ENCODE measurements at regions not wholly inside any gene's neighbourhood (a gene's known extent, or its start where the extent isn't known, plus 50 kb on each side); places are given as distances from the start of the nearest gene placed in this dataset.

DNA sequence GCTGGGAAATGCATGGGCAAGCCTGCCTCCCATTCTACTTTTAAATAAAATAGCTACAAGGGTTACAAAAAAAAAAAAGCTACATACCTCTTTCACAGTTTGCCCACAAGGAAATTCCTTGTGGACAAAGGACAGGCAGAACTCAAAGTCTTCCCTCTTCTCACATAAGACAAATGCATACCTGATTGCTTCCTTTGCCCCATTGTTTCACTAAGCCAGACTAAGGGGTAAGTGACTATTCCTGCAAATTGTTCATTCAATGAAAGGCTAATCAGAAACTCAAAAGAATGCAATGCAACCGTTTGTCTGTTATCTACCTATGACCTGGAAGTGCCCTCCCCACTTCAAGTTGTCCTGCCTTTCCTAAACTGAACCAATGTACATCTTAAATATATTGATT lies 780.6 kb downstream of the FAM133A start:
- H2AFZ ChIP-seq (ENCODE audit: insufficient read depth, low read depth, low read length, poor library complexity, severe bottlenecking), result no peak overlapping the region
- no peaks in the 10 kb centered on the region for H4K20me1 ChIP-seq (ENCODE audit: insufficient read depth, low read length)
- no peak overlapping the region for H3K27ac ChIP-seq (ENCODE audit: low read depth in 1 of 2, low read length in 2 of 2)
- TF ChIP-seq CTCF (IDR thresholded peaks at IDR 0.05), result no peak
- H3K9me3 ChIP-seq (replicated peaks in 1 of 2; ENCODE audit: control insufficient read depth in 1 of 2, insufficient read depth in 1 of 2, low read length in 2 of 2), result no peaks in the 10 kb centered on the region
- H3K27me3 ChIP-seq (ENCODE audit: control insufficient read depth in 2 of 2, insufficient read depth in 2 of 2, low read length in 2 of 2), result no peaks in the 10 kb centered on the region
- H3K79me2 ChIP-seq (ENCODE audit: insufficient read depth, low read length), result no peaks in the 10 kb centered on the region
- no peak overlapping the region for H3K27ac Mint-ChIP-seq
- WGBS (ENCODE audit: insufficient coverage), result no CpG with 5 or more reads among the region's 1 CpG
- no peaks in the 10 kb centered on the region for H3K4me1 ChIP-seq (ENCODE audit: control insufficient read depth in 1 of 2, insufficient read depth in 2 of 2, low read length in 2 of 2)
- intact Hi-C loops (cut with micrococcal nuclease), result no loop called here
- H3K9me3 Mint-ChIP-seq, result no peaks in the 10 kb centered on the region
- no peaks in the 10 kb centered on the region for H3K36me3 ChIP-seq (replicated peaks in 1 of 2; ENCODE audit: control insufficient read depth in 1 of 2, insufficient read depth in 2 of 2, low read length in 2 of 2)
- DNase-seq, result no peak
- no peak overlapping the region for H3K9ac ChIP-seq (ENCODE audit: insufficient read depth, low read length, poor library complexity, severe bottlenecking)
- H3K4me1 Mint-ChIP-seq, result no peaks in the 10 kb centered on the region
- no peaks in the 10 kb centered on the region for H3K27me3 Mint-ChIP-seq (ENCODE audit: low read depth in 3 of 3)
- no peak overlapping the region for H3K4me3 ChIP-seq (replicated peaks in 1 of 3; ENCODE audit: low read depth in 2 of 3, low read length in 3 of 3)
- H3K4me3 Mint-ChIP-seq, result no peak overlapping the region
- H3K36me3 Mint-ChIP-seq, result no peaks in the 10 kb centered on the region
- no peak overlapping the region for H3K4me2 ChIP-seq (replicated peaks; ENCODE audit: extremely low read depth, low read length, poor library complexity, severe bottlenecking)

DNA sequence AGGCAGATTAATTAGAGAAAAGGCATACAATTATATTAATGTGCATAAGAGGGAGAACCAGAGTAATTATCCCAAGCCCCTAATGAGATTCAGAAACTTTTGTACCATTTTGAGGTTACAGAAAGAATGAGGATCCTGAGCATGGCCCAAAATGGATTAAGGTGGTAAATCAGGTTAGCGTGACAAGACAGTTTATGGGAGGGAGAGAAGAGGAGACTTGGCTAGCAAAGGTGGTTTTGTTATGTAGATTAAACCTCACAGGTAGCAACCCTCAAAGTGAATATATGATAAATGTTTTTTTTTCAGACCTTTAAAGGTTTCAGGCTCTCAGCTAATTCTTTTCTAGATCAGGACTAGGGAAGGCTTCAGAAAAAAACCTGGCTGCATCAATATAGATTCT lies 781.8 kb downstream of the FAM133A start:
- intact Hi-C loops (cut with micrococcal nuclease), result no loop called here
- H4K20me1 ChIP-seq (ENCODE audit: insufficient read depth, low read length), result no peaks in the 10 kb centered on the region

More for the DNA sequence above, 781.8 kb downstream of the FAM133A start:
- Histone ChIP-seq H3K27ac (ENCODE audit: low read depth in 1 of 2, low read length in 2 of 2) (no peak overlapping the region), H3K4me1 (ENCODE audit: control insufficient read depth in 1 of 2, insufficient read depth in 2 of 2, low read length in 2 of 2) (no peaks in the 10 kb centered on the region), H2AFZ (ENCODE audit: insufficient read depth, low read depth, low read length, poor library complexity, severe bottlenecking) (no peak overlapping the region), H3K36me3 (replicated peaks in 1 of 2; ENCODE audit: control insufficient read depth in 1 of 2, insufficient read depth in 2 of 2, low read length in 2 of 2) (no peaks in the 10 kb centered on the region), H3K9me3 (replicated peaks in 1 of 2; ENCODE audit: control insufficient read depth in 1 of 2, insufficient read depth in 1 of 2, low read length in 2 of 2) (no peaks in the 10 kb centered on the region), H3K79me2 (ENCODE audit: insufficient read depth, low read length) (no peaks in the 10 kb centered on the region), H3K27me3 (ENCODE audit: control insufficient read depth in 2 of 2, insufficient read depth in 2 of 2, low read length in 2 of 2) (no peaks in the 10 kb centered on the region), H3K4me3 (replicated peaks in 1 of 3; ENCODE audit: low read depth in 2 of 3, low read length in 3 of 3) (no peak overlapping the region), H3K9ac (ENCODE audit: insufficient read depth, low read length, poor library complexity, severe bottlenecking) (no peak overlapping the region), H3K4me2 (replicated peaks; ENCODE audit: extremely low read depth, low read length, poor library complexity, severe bottlenecking) (no peak overlapping the region)
- TF ChIP-seq CTCF (IDR thresholded peaks at IDR 0.05), result no peak
- WGBS (ENCODE audit: insufficient coverage), result no CpG with 5 or more reads among the region's 1 CpG
- no peaks in the 10 kb centered on the region for H3K9me3 Mint-ChIP-seq
- H3K36me3 Mint-ChIP-seq, result no peaks in the 10 kb centered on the region
- no peak overlapping the region for H3K4me3 Mint-ChIP-seq
- H3K4me1 Mint-ChIP-seq, result no peaks in the 10 kb centered on the region
- H3K27ac Mint-ChIP-seq, result no peak overlapping the region
- no peak for DNase-seq
- H3K27me3 Mint-ChIP-seq (ENCODE audit: low read depth in 3 of 3), result no peaks in the 10 kb centered on the region

All from CD14-positive monocyte (primary cell).